Myocyte (in vitro differentiated cells): ENCODE measurements at regions not wholly inside any gene's neighbourhood (a gene's known extent, or its start where the extent isn't known, plus 50 kb on each side); places are given as distances from the start of the nearest gene placed in this dataset.
A peak's percentile ranks its signal among the peaks of the same experiment; 100 is the strongest.

Experiments used
- DNase-seq: peaks from one replicate; pipeline ENCODE4 v3.0.0-alpha.2; 2012; ENCODE audit warnings: low read depth

- no peak for DNase-seq
These were observed 82.0 kb upstream of the PAK5 start for GRCh38 chr20:9920866-9921265.

- DNase-seq, result no peak
These were observed 80.6 kb upstream of the PAK5 start for GRCh38 chr20:9919271-9920014.

GRCh38 chr20:9918348-9918747 is 79.5 kb upstream of the PAK5 start:
- DNase-seq, result no peak

GRCh38 chr20:9916761-9917160 is 77.9 kb upstream of the PAK5 start:
- no peak for DNase-seq

- peak; percentile 56 for DNase-seq
These were observed 74.1 kb upstream of the PAK5 start for GRCh38 chr20:9912858-9913434.

GRCh38 chr20:9912290-9912689 is 73.4 kb upstream of the PAK5 start:
- DNase-seq, result no peak

- DNase-seq, result no peak
These were observed 72.6 kb upstream of the PAK5 start for GRCh38 chr20:9911519-9911918.

- no peak for DNase-seq
These were observed 70.3 kb upstream of the PAK5 start for GRCh38 chr20:9909167-9909566.

GRCh38 chr20:9903048-9903655 is 64.3 kb upstream of the PAK5 start:
- DNase-seq, result peak; percentile 8

GRCh38 chr20:9889270-9889981 is 50.5 kb upstream of the PAK5 start:
- DNase-seq, result peak; percentile 6
